OCI-LY7 (cell line): ENCODE measurements at regions not wholly inside any gene's neighbourhood (a gene's known extent, or its start where the extent isn't known, plus 50 kb on each side); places are given as distances from the start of the nearest gene placed in this dataset.

Experiments used
- BruUV-seq: library from RNA; stranded (reverse); fragments of 400-500 nt; replicated peaks from 2 replicates; lab custom pipeline; 2021; lab: Mats Ljungman, UMichigan
- CTCF ChIA-PET: fragments of 300-600 bp; sonication (Branson Sonifier 250); formaldehyde crosslinking; loops from one replicate; lab custom pipeline; 2022; ENCODE audit warnings: antibody characterized with exemption; ENCODE audit not compliant: unreplicated experiment; lab: Charles Lee
- POLR2A ChIA-PET: fragments of 300-600 bp; sonication (Branson Sonifier 250); formaldehyde crosslinking; loops from one replicate; lab custom pipeline; 2022; ENCODE audit warnings: antibody characterized with exemption; lab: Charles Lee
- DNase-seq: peaks from one replicate; pipeline ENCODE4 v3.0.0-alpha.2; 2015; ENCODE audit warnings: low spot score
- H2AFZ ChIP-seq: fragments of 200-600 bp; sonication (generic), shearing (Covaris generic); 2 replicates; pipeline ENCODE4 v1.6.1; 2014; ENCODE audit warnings: mild to moderate bottlenecking, antibody characterized with exemption, low read length, moderate library complexity
- H3K27ac ChIP-seq: fragments of 200-600 bp; sonication (generic); 2 replicates; pipeline ENCODE4 v1.5.1; 2014; ENCODE audit warnings: mixed run types, low read depth, mild to moderate bottlenecking, moderate library complexity, low read length, inconsistent platforms; ENCODE audit not compliant: poor library complexity, severe bottlenecking
- H3K36me3 ChIP-seq: fragments of 200-600 bp; sonication (generic); 2 replicates; pipeline ENCODE4 v1.6.1; 2014; ENCODE audit warnings: mild to moderate bottlenecking, antibody characterized with exemption, low read length, moderate library complexity, mixed read lengths; ENCODE audit not compliant: insufficient read depth
- H3K4me1 ChIP-seq: fragments of 200-600 bp; sonication (generic); 2 replicates; pipeline ENCODE4 v1.5.1; 2014; ENCODE audit warnings: mild to moderate bottlenecking, low read length; ENCODE audit not compliant: insufficient read depth, poor library complexity, severe bottlenecking
- H3K4me2 ChIP-seq: fragments of 200-600 bp; sonication (generic); 2 replicates; pipeline ENCODE4 v1.6.1; 2014; ENCODE audit warnings: mild to moderate bottlenecking, low read length
- H3K4me3 ChIP-seq: fragments of 200-600 bp; sonication (generic); 2 replicates; pipeline ENCODE4 v1.5.1; 2014; ENCODE audit warnings: mild to moderate bottlenecking, low read depth, low read length; ENCODE audit not compliant: poor library complexity, severe bottlenecking
- H3K79me2 ChIP-seq: fragments of 200-600 bp; sonication (generic); 2 replicates; pipeline ENCODE4 v1.6.1; 2016; ENCODE audit warnings: low read depth, mild to moderate bottlenecking, low read length, moderate library complexity, mixed read lengths; ENCODE audit not compliant: insufficient read depth
- H3K9me2 ChIP-seq: fragments of 200-600 bp; sonication (generic); 2 replicates; pipeline ENCODE4 v1.6.1; 2016; ENCODE audit warnings: mild to moderate bottlenecking, low read length, mixed read lengths; ENCODE audit not compliant: insufficient read depth
- H3K9me3 ChIP-seq: fragments of 200-600 bp; sonication (generic); 2 replicates; pipeline ENCODE4 v1.6.1; 2014; ENCODE audit warnings: mild to moderate bottlenecking, mixed run types, low read length, mixed read lengths
- H4K20me1 ChIP-seq: fragments of 200-600 bp; sonication (generic); 2 replicates; pipeline ENCODE4 v1.6.1; 2014; ENCODE audit warnings: mild to moderate bottlenecking, antibody characterized with exemption, low read length, moderate library complexity, mixed read lengths; ENCODE audit not compliant: insufficient read depth
- CTCF ChIP-seq: fragments of 200-600 bp; sonication (generic); conservative IDR thresholded peaks from 2 replicates; pipeline ENCODE4 v1.5.1; 2014; ENCODE audit warnings: mild to moderate bottlenecking, antibody characterized with exemption, low read length, moderate library complexity, mixed read lengths
- EZH2phosphoT487 ChIP-seq: fragments of 200-600 bp; sonication (generic); IDR thresholded peaks from 2 replicates; pipeline ENCODE4 v1.6.1; 2018; ENCODE audit warnings: low read depth, borderline replicate concordance, mild to moderate bottlenecking, mixed run types, antibody characterized with exemption, low read length, moderate library complexity, mixed read lengths
- intact Hi-C: fragments of 100-400 bp; cut with micrococcal nuclease; formaldehyde crosslinking; loops from one replicate; pipeline ENCODE4 v1.10.0; 2022; ENCODE audit not compliant: unreplicated experiment

- Histone ChIP-seq H3K36me3 (no peaks in the 10 kb centered on the region), H3K4me1 (no peaks in the 10 kb centered on the region), H3K4me2 (no peak overlapping the region), H3K9me3 (no peaks in the 10 kb centered on the region), H3K79me2 (no peaks in the 10 kb centered on the region), H3K9me2 (no peaks in the 10 kb centered on the region), H4K20me1 (no peaks in the 10 kb centered on the region), H2AFZ (no peak overlapping the region), H3K27ac (no peak overlapping the region), H3K4me3 (no peak overlapping the region)
- no TSS peak for BruUV-seq
- DNase-seq, result no peak
- ChIA-PET POLR2A (interaction anchor here (0.5 kb wide), 1 partner anchor 840 kb away, joined by 3 read pairs; no protein-coding TSS in a partner anchor), CTCF (no interaction called here)
- TF ChIP-seq EZH2phosphoT487, result no peak
- TF ChIP-seq CTCF, result no peak
- intact Hi-C loops, result no loop called here
These were observed 68.6 kb upstream of the STARD4 start for GRCh38 chr5:111580956-111581355.

GRCh38 chr5:111574311-111574710 lies 62.0 kb upstream of the STARD4 start:
- no peak for DNase-seq
- Histone ChIP-seq H4K20me1 (no peaks in the 10 kb centered on the region), H3K4me1 (no peaks in the 10 kb centered on the region), H3K9me3 (no peaks in the 10 kb centered on the region), H3K36me3 (no peaks in the 10 kb centered on the region), H3K79me2 (no peaks in the 10 kb centered on the region), H3K9me2 (no peaks in the 10 kb centered on the region), H3K4me2 (no peak overlapping the region), H3K4me3 (no peak overlapping the region), H3K27ac (no peak overlapping the region), H2AFZ (no peak overlapping the region)
- no TSS peak for BruUV-seq
- TF ChIP-seq EZH2phosphoT487, result no peak
- TF ChIP-seq CTCF, result no peak
- intact Hi-C loops, result no loop called here
- CTCF ChIA-PET, result no interaction called here
- POLR2A ChIA-PET, result no interaction called here

GRCh38 chr5:111572561-111572960 lies 60.2 kb upstream of the STARD4 start:
- TF ChIP-seq CTCF (no peak), EZH2phosphoT487 (no peak)
- intact Hi-C loops, result no loop called here
- no peak overlapping the region for H3K4me3 ChIP-seq
- no peaks in the 10 kb centered on the region for H3K9me3 ChIP-seq
- H3K4me1 ChIP-seq, result no peaks in the 10 kb centered on the region
- H3K36me3 ChIP-seq, result no peaks in the 10 kb centered on the region
- ChIA-PET CTCF (no interaction called here), POLR2A (no interaction called here)
- H2AFZ ChIP-seq, result no peak overlapping the region
- H3K4me2 ChIP-seq, result no peak overlapping the region
- no peak for DNase-seq
- no TSS peak for BruUV-seq
- H3K27ac ChIP-seq, result no peak overlapping the region
- no peaks in the 10 kb centered on the region for H4K20me1 ChIP-seq
- H3K9me2 ChIP-seq, result no peaks in the 10 kb centered on the region
- no peaks in the 10 kb centered on the region for H3K79me2 ChIP-seq
